AG09309 (cell line): ENCODE measurements at regions not wholly inside any gene's neighbourhood (a gene's known extent, or its start where the extent isn't known, plus 50 kb on each side); places are given as distances from the start of the nearest gene placed in this dataset.

ENCODE experiments used
- DNase-seq: peaks from one replicate; pipeline ENCODE4 v3.0.0-alpha.2; 2010; ENCODE audit warnings: low read depth
- H3K4me3 ChIP-seq: 2 replicates; pipeline ENCODE4 v1.5.1; 2011; ENCODE audit warnings: mild to moderate bottlenecking, low read depth, low read length, moderate library complexity; ENCODE audit not compliant: control insufficient read depth
- TF ChIP-seq, protein P1 (sequence below): IDR thresholded peaks from 2 replicates; pipeline ENCODE4 v1.5.1; 2011; ENCODE audit warnings: mild to moderate bottlenecking, low read depth, low read length, inconsistent platforms; ENCODE audit not compliant: insufficient read depth, control insufficient read depth; ENCODE audit errors: missing control alignments

DNA sequence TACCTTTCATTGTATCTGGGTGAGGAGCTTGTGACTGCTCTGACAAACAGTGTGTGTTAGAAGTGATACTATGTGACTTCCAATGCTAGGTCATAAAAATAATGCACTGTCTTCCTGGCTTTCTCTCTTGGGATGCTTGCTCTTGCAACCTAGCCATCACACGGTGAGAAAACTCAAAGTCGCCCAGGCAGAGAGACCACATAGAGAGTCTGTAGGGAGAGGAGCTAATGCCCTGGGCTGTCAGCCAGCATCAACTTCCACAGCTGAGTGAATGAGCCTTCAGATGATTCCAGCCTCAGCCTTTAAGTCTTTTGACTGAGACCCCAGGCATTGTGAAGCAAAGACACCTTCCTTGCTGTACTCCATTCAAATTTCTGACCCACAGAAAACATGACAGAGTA is 220.6 kb upstream of the SGO1 start:
- no peak overlapping the region for H3K4me3 ChIP-seq
- TF ChIP-seq, protein P1, sequence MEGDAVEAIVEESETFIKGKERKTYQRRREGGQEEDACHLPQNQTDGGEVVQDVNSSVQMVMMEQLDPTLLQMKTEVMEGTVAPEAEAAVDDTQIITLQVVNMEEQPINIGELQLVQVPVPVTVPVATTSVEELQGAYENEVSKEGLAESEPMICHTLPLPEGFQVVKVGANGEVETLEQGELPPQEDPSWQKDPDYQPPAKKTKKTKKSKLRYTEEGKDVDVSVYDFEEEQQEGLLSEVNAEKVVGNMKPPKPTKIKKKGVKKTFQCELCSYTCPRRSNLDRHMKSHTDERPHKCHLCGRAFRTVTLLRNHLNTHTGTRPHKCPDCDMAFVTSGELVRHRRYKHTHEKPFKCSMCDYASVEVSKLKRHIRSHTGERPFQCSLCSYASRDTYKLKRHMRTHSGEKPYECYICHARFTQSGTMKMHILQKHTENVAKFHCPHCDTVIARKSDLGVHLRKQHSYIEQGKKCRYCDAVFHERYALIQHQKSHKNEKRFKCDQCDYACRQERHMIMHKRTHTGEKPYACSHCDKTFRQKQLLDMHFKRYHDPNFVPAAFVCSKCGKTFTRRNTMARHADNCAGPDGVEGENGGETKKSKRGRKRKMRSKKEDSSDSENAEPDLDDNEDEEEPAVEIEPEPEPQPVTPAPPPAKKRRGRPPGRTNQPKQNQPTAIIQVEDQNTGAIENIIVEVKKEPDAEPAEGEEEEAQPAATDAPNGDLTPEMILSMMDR, result no peak
- DNase-seq, result no peak

DNA sequence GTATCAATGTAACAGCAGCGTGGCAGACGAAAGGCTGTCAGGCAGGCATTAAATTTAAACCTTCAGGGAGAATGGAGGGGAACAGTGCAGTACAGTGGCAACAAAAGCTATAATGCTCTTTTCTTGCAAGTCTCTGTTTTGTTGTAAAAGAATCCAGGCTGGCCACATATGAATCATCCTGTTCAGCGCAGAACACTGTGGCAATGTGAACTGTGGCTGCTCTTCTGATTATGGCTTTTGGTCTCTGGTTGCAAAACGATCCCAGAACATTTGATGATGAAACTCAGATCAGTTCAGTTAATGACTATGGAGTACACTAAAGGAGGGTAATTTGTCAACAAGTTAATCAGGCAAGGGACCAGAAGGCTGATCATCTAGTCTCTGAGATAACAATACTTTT is 219.7 kb upstream of the SGO1 start:
- TF ChIP-seq, protein P1, result no peak
- no peak overlapping the region for H3K4me3 ChIP-seq
- peak; percentile 31 for DNase-seq

DNA sequence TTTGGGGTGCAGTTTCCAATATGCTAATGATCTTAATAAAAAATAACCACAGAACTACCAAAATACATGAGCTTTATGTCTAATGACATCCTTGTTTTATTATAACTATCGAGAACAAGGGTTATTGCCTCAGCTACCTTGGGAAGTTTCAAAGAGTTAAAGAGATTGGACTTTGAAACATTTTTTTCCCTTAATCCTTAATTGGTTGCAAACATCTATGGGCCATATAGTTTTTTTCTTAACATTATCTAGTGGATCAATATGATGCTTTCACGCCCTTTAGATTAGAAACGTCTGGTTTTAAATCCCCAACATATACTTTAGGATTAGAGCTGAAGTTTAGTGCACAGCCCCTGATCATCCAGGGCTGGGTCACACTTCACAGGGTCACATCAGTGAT is 219.2 kb upstream of the SGO1 start:
- TF ChIP-seq, protein P1, result no peak
- no peak for DNase-seq
- no peak overlapping the region for H3K4me3 ChIP-seq

DNA sequence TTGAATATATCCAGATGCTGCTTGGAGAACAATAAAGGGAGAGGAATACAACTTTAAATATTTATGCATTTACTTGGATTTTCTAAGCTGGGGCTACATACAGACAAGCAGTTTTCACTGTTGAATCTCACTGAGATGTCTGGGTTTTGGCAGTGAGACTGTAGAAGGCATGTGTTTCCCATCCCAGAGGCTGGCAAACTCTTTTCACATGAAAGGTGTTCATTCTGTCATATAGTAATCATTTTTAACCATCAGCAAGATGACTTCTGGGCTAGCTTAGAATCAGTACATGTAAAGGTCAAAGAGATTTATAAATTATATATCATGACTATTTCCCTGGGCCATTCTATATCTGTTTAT is 218.7 kb upstream of the SGO1 start:
- TF ChIP-seq, protein P1, result no peak
- H3K4me3 ChIP-seq, result no peak overlapping the region
- DNase-seq, result no peak

DNA sequence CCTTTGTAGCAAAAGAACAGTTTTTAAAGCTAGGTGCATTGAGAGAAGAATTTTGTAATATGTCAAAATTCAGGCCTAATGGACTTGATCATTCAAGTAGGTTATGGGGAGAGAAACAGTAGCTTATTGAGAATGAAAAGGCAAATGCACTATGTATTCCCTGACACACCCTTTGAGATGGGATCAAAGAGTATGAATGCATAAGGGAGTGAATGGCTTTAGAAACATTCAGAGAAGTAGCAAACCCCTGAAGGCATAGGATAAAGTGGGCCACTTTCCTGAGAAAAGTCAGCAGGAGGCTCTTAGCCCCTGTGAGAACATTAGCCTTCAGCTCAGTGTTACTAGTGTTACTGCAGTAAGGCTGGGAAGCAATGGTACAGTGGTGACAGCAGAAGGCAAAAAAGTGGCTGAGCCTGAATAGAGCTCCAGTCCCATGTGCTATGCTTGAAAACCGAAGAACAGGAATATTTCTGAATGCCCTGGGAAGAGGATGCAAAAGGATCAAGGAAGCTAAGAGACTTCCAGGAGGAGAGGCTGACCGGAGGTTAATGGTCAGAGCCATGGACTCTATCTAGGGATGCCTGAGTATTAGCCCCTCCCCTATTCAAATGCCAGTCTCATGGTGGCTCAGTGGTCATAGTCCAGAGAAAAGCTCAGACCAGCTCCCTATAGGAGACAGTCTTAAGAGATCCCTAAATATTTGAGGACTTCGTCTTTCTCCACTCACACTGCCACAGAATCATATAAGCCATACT is 218.2 kb upstream of the SGO1 start:
- no peak for DNase-seq
- TF ChIP-seq, protein P1, result no peak
- no peak overlapping the region for H3K4me3 ChIP-seq

DNA sequence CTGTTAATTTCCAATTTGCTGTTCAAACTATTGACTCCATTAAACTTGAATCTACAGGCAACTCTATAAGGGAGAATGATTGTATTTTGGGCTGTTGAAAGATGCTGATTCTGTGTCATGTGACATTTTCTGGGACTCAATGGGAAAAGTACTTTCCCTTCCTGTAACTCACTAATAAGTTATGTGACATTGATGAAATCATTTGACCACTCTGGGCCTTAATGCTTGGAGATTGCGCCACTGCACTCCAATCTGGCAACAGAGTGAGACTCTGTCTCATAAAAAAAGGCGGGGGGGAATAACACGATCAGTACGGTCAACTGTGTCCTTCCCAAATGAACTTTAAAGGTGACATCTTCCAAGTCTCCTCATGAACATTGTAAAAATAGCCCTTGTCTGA is 215.2 kb upstream of the SGO1 start:
- no peak for DNase-seq
- TF ChIP-seq, protein P1, result no peak
- H3K4me3 ChIP-seq, result no peak overlapping the region
